ENCODE measurements at regions not wholly inside any gene's neighbourhood (a gene's known extent, or its start where the extent isn't known, plus 50 kb on each side); places are given as distances from the start of the nearest gene placed in this dataset.

DNA sequence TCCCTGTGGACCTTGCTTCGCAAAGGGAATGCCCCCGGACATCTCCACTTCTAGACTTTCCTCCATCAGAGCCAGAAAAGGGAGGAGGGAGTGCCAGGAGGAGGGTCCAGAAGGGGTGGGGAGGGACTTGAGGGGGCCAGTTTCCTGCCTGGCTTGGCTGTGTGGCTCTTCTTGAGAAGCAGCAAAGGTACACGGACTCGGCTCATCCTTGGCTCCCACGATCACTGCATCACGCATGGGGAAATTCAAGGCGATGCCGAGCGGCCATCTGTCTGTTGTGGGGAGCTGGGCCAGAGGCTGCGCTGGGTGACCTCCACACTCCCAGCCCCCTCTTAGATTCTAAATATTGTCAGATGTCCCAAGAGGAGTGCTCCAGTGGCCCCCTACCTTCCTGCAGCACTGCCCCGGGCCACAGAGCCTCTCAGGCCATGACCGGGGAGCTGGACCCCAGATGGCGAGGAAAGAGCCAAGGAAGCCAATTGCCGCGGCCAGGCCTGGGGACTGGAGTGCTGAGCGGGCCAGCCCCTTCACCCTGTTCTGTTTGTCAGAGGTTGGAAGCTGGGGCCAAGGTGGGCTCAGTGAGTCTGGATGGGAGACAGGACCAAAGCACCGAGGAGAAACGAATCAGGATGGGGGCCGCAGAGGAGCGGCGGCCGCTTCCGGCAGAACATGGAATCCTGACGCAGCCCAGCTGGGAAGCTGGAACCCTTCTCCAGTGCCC, 104.5 kb downstream of the RBFOX3 start:
- ATAC-seq: no peak
- no peaks in the 10 kb centered on the region for H3K9me3 Mint-ChIP-seq
- no peak overlapping the region for H3K4me3 Mint-ChIP-seq
- no peaks in the 10 kb centered on the region for H3K4me1 Mint-ChIP-seq
- no peak overlapping the region for H3K27ac Mint-ChIP-seq
- peaks cover 12% of the 10 kb centered on the region for H3K27me3 Mint-ChIP-seq
- no peaks in the 10 kb centered on the region for H3K36me3 Mint-ChIP-seq (ENCODE audit: low read depth)
- no peak for DNase-seq

DNA sequence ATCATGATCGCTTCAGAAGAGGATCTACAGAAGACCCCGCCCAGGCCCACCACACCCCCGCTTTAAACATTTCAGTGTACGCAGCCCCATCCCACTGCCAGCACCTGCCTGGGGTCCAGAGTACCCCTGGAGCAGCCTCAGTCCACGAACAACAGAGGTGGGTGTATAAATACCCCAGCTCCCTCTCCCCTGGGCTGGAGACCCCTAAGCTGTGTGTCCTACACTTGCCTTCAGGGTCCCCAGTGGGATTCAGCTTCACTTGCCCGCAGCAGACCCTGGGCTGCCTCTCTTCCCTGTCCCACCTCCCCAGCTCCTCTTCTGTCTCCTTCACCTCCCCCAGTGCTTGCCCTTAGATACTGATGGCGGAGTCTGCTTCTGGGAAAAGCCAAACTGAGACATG, 105.7 kb downstream of the RBFOX3 start:
- Mint-ChIP-seq H3K27ac (no peak overlapping the region), H3K27me3 (peaks cover 12% of the 10 kb centered on the region), H3K4me1 (no peaks in the 10 kb centered on the region), H3K36me3 (ENCODE audit: low read depth) (no peaks in the 10 kb centered on the region), H3K4me3 (no peak overlapping the region), H3K9me3 (no peaks in the 10 kb centered on the region)
- ATAC-seq (no peak), DNase-seq (no peak)

DNA sequence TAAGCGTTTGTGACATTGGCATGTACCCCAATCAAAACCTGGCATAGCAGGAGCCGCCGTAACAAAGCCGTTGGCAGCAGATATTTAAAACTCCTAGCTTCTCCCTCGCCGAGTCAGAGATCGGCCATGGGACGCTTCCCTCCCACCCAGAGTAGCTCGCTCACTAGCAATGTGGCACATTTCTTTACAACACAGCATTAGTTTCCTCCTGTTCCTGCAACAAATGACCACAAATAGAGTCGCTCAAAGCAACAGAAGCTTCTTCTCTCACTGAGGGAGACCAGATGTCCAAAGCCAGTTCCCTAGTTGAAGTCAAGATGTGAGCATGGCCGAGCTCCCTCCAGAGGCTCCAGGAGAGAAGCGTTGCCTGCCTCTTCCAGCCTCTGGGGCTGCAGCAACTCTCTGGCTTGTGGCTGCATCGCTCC, 106.7 kb downstream of the RBFOX3 start:
- Mint-ChIP-seq H3K27me3 (peaks cover 12% of the 10 kb centered on the region), H3K27ac (no peak overlapping the region), H3K9me3 (peaks cover under 1% of the 10 kb centered on the region), H3K4me1 (no peaks in the 10 kb centered on the region), H3K36me3 (ENCODE audit: low read depth) (no peaks in the 10 kb centered on the region), H3K4me3 (no peak overlapping the region)
- DNase-seq (no peak), ATAC-seq (no peak)

DNA sequence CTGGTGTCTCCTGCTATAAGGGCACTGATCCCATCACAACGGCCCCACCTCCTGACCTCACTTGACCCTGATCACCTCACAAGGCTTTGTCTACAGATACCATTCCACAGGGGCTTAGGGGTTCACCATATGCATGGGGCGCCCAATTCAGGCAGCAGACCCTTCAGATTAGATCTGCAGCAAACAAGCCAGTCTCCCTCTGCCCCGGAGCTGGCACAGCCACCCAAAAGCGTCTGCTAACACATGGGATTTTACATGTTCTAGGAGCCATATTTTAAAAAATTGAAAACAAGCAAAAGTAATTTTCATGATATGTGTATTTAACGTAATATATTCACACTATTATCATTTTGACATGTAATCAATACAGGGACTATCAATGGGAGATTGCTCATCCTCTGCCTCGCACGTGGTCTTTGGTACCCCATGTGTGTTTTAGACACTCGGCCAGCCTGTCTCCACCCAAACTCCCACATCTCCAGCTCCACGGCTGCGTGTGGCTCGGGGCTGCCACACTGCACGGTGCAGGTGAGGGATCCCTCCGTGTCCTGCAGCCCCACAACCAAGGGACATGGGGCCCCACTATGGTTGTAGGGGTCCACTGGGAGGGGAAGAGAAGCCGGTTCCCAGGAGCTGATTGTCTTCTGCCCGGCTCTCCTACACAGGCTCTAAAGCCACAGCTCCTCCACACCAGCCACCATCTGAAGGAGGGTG, 107.6 kb downstream of the RBFOX3 start:
- H3K4me1 Mint-ChIP-seq: no peaks in the 10 kb centered on the region
- H3K4me3 Mint-ChIP-seq: no peak overlapping the region
- peaks cover 13% of the 10 kb centered on the region for H3K27me3 Mint-ChIP-seq
- DNase-seq (no peak), ATAC-seq (no peak)
- no peak overlapping the region for H3K27ac Mint-ChIP-seq
- H3K9me3 Mint-ChIP-seq: peaks cover 5% of the 10 kb centered on the region
- H3K36me3 Mint-ChIP-seq (ENCODE audit: low read depth): no peaks in the 10 kb centered on the region

DNA sequence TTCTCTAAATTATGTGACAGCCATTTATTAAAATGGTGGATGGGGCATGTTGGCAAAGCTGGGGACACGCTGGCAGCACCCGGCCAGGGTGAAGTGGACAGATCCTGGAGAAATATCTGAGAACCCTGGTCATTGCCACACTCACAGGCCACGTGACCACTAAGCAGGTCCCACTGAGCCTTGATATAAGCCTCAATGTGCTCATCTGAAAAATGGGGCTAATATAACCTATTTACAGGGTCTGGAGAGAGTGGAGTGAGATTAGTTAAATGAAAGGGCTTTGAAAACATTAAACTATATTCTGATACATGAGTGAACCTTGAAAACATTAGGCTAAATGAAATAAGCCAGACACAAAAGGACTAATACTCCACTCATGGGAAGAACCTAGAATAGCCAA, 108.9 kb downstream of the RBFOX3 start:
- H3K4me3 Mint-ChIP-seq: no peak overlapping the region
- DNase-seq: no peak
- no peaks in the 10 kb centered on the region for H3K4me1 Mint-ChIP-seq
- peaks cover 5% of the 10 kb centered on the region for H3K9me3 Mint-ChIP-seq
- no peak for ATAC-seq
- no peaks in the 10 kb centered on the region for H3K36me3 Mint-ChIP-seq (ENCODE audit: low read depth)
- peaks cover 13% of the 10 kb centered on the region for H3K27me3 Mint-ChIP-seq
- H3K27ac Mint-ChIP-seq: no peak overlapping the region

DNA sequence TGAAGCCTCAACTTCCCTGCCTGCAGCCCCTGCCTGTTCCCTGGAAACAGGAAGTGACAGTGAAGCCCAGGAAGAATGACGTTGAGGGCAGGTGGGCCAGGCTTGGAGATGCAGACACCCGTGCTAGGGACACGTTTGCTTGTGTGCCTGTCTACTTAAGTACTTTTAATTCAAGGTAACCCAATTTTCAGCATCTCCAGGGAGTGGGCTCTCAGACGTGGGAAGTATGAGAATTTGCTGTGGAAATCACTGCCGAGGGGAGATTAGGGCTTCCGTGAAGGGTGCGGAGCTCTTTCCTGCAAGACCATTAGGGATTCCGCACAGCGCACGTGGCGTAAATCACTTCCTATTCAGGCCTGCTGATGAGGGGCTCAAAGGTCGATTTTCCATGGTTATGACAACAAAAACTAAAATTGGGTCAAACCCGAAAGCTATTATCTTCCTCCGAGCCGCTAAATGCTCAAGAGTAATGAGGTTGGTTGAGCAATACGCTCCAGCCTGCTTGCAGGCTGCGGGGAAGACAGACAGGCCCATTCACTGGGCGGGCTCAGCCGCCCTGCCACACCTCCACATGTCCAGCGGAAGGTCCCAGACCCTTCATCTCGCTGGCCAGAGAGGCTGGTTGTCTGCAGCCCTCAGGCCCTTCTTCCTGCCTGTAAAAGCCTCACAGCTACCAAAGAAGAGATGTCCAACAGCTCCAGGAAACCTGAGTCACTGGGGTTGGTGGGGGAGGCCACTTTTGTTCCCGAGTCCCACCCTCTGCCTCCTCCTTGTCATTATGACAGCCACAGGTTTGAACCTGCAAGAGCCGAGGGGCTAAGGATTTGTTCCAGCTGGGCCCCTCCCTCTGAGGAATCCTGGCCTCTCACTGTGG, 109.9 kb downstream of the RBFOX3 start:
- ATAC-seq (no peak), DNase-seq (no peak)
- no peaks in the 10 kb centered on the region for H3K4me1 Mint-ChIP-seq
- H3K27ac Mint-ChIP-seq: no peak overlapping the region
- peaks cover 13% of the 10 kb centered on the region for H3K27me3 Mint-ChIP-seq
- no peak overlapping the region for H3K4me3 Mint-ChIP-seq
- no peaks in the 10 kb centered on the region for H3K36me3 Mint-ChIP-seq (ENCODE audit: low read depth)
- H3K9me3 Mint-ChIP-seq: peaks cover 5% of the 10 kb centered on the region

DNA sequence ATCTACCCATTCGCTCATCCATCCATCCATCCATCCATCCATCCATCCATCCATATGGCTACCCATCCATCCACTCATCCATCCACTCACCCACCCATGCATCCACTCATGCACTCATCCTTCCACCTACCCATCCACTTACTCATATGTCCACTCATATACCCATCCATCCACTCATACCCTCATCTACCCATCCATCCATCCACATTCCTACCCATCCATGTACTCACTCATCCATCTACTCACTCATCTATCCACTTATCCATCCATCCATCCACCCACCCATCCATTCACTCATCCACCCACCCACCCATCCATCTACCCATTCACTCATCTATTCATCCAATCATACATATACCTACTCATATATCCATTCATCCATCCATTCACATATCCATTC, 112.0 kb downstream of the RBFOX3 start:
- peaks cover 8% of the 10 kb centered on the region for H3K27me3 Mint-ChIP-seq
- DNase-seq (no peak), ATAC-seq (no peak)
- no peak overlapping the region for H3K4me3 Mint-ChIP-seq
- H3K36me3 Mint-ChIP-seq (ENCODE audit: low read depth): no peaks in the 10 kb centered on the region
- H3K9me3 Mint-ChIP-seq: peaks cover 5% of the 10 kb centered on the region
- H3K27ac Mint-ChIP-seq: no peak overlapping the region
- no peaks in the 10 kb centered on the region for H3K4me1 Mint-ChIP-seq

DNA sequence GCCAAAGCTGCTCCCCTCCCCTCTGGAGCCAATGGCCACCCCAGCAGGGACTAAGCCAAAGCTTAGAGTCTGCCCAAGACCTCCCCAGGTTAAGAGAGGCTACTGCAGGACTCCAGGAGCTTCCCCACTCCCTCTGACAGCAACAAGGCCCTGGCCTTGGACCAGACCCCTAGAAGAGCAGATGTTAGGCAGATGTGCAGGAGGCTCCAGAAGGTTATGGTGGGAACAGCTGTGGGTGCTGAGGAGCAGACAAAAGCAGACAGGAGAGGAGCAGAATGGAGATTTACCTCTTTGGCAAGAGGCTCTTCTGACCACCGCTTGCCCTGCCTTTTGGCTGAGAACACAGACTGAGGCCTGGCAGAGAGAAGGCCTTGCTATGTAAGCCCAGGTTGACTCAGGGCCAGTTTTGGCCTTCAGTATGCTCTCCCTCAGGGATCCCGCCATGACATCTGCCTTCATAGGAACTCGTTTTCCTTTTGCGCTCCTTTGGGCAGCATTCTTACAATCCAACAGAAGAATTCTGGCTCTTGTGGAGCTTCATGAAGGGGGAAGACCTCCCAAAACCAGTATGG, 113.0 kb downstream of the RBFOX3 start:
- H3K36me3 Mint-ChIP-seq (ENCODE audit: low read depth): no peaks in the 10 kb centered on the region
- DNase-seq (no peak), ATAC-seq (no peak)
- H3K4me1 Mint-ChIP-seq: no peaks in the 10 kb centered on the region
- no peak overlapping the region for H3K27ac Mint-ChIP-seq
- H3K4me3 Mint-ChIP-seq: no peak overlapping the region
- peaks cover 12% of the 10 kb centered on the region for H3K27me3 Mint-ChIP-seq
- H3K9me3 Mint-ChIP-seq: peaks cover 9% of the 10 kb centered on the region

DNA sequence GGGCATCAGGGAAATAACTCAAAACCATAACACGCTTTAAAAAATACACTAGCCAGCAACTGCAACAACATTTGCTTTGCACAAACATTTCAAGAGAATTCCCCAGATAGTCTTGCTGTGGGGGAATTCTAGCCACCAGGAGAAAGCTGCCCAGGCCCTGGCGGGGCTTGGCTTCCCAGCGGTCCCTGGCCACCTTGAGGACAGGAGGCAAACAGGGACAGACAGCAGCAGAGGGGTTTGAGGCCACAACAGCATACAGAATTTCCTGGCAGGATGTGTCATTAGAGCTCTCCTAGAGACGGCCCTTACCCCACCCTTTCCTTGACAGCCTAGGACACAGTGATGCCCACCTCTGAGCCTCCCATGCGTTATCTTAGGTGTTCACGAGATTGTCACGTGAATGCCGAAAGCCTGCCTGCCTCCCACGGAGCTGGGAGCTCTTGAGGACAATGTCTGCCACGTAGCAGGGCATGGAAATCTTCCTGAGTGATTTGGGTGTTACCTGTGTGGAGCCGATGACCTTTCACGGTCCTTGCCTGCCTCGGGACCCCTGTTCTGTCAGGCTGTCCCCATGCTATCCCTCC, 114.3 kb downstream of the RBFOX3 start:
- Mint-ChIP-seq H3K27ac (no peak overlapping the region), H3K27me3 (peaks cover 9% of the 10 kb centered on the region), H3K36me3 (ENCODE audit: low read depth) (no peaks in the 10 kb centered on the region), H3K4me3 (no peak overlapping the region), H3K4me1 (no peaks in the 10 kb centered on the region), H3K9me3 (peaks cover 13% of the 10 kb centered on the region)
- ATAC-seq (no peak), DNase-seq (no peak)

DNA sequence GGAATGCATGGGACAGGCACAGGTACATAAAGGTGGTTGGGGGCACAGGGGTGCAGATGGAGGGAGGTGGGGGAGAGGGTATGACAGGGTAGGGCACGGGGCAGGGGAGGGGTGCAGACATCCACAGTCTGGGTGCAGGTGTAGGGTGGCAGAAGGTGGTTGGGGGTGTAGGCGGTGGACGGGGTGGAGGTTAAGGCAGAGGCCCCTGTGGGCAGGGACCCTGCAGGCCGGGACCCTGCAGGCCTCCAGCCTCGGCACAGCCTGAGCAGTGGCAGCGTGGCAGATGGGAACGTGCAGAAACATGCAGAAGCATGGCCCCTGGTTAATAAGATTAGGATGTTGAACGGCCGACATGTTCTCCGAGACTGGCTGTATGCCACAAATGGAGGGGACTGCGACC, 115.2 kb downstream of the RBFOX3 start:
- Mint-ChIP-seq H3K36me3 (ENCODE audit: low read depth) (no peaks in the 10 kb centered on the region), H3K4me1 (no peaks in the 10 kb centered on the region), H3K9me3 (peaks cover 13% of the 10 kb centered on the region), H3K27me3 (peaks cover 13% of the 10 kb centered on the region), H3K4me3 (no peak overlapping the region), H3K27ac (no peak overlapping the region)
- ATAC-seq: no peak
- no peak for DNase-seq

DNA sequence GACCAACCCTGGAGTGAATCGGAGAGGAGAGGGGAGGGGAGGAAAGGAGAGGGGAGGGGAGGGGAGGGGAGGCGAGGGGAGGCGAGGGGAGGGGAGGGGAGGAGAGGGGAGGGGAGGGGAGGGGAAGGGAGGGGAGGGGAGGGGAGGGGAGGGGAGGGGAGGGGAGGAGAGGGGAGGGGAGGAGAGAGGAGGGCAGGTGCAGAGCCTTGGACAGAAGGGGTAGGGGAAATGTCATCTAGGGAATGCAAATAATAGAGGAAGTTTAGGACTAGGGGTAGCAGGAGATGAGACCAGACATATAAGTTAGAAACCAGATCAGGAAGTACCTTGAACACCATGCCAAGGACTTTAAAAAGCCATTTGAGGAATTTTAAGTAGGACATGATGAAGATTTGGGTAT, 119.8 kb downstream of the RBFOX3 start:
- H3K27ac Mint-ChIP-seq: no peak overlapping the region
- DNase-seq (no peak), ATAC-seq (no peak)
- H3K4me3 Mint-ChIP-seq: no peak overlapping the region
- H3K27me3 Mint-ChIP-seq: peaks cover 19% of the 10 kb centered on the region
- no peaks in the 10 kb centered on the region for H3K36me3 Mint-ChIP-seq (ENCODE audit: low read depth)
- H3K4me1 Mint-ChIP-seq: no peaks in the 10 kb centered on the region
- peaks cover 8% of the 10 kb centered on the region for H3K9me3 Mint-ChIP-seq

DNA sequence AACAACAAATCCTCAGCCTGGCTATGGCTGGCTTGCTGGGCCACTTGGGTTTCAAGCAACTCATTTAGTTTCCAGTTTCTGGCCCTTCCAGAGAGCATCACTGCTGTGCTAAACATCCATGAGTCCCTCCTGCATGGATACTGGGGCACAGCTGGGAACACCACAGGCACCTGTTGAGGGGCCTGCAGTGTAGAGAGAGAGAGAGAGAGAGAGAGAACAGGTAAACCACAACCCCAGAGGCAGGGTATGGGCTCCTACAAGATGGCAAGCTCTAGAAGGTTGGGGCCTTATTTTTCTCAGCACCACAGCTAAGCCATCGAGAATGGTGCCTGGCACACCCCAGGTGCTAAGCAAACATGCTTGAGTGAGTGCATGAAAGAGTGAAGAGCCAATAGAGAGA, 120.3 kb downstream of the RBFOX3 start:
- no peak for ATAC-seq
- Mint-ChIP-seq H3K27ac (no peak overlapping the region), H3K27me3 (peaks cover 22% of the 10 kb centered on the region), H3K4me3 (no peak overlapping the region), H3K36me3 (ENCODE audit: low read depth) (no peaks in the 10 kb centered on the region), H3K9me3 (peaks cover 8% of the 10 kb centered on the region), H3K4me1 (no peaks in the 10 kb centered on the region)
- DNase-seq: no peak

DNA sequence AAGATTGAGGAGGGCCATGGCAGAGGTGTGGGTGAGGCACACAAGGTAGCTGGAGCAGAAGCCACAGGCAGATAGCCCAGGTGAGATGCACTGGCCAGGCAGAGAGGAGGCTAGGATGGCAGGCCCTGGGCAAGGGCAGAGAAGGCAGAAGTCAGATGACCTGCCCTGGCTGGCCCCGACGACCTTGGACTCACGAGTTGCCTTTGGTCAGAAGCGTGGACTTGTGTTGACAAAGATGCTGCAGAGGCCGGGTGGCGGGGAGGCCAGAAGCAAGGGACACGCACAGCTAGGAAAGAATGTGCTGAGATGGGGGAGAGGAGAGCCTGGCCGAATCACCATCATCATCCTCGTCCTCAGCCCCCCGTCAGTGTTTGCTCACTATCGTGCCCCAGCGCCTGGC, 123.7 kb downstream of the RBFOX3 start:
- Mint-ChIP-seq H3K4me3 (no peak overlapping the region), H3K27ac (no peak overlapping the region), H3K36me3 (ENCODE audit: low read depth) (no peaks in the 10 kb centered on the region)

DNA sequence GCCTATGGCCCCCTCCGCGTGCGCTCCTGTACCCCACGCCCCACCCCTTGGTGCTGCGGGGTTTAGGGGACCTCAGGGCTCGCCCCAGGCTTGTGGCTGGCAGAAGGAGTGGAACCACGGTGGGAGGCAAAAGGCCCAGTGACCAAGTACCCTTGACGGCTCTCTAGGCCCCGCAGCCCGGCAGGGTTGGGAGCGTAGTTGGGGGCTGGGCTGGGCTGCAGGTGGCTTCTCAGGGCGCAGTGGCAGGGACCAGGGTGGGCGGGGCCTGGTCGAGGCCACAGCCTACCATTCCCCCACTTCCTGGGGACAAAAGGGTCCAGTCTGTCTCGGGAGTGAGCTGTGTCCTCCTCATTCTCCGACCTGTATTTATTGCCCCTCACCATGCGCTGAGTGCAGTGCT, 124.9 kb downstream of the RBFOX3 start:
- Mint-ChIP-seq H3K27ac (no peak overlapping the region), H3K36me3 (ENCODE audit: low read depth) (no peaks in the 10 kb centered on the region), H3K4me1 (no peaks in the 10 kb centered on the region), H3K27me3 (peaks cover 34% of the 10 kb centered on the region), H3K9me3 (no peaks in the 10 kb centered on the region), H3K4me3 (no peak overlapping the region)
- DNase-seq (no peak), ATAC-seq (no peak)

More for the DNA sequence above, 123.7 kb downstream of the RBFOX3 start:
- H3K27me3 Mint-ChIP-seq: peaks cover 38% of the 10 kb centered on the region
- no peak for DNase-seq
- ATAC-seq: no peak
- no peaks in the 10 kb centered on the region for H3K4me1 Mint-ChIP-seq
- no peaks in the 10 kb centered on the region for H3K9me3 Mint-ChIP-seq

Measured in activated naive CD8-positive, alpha-beta T cell treated with anti-CD3 and anti-CD28 coated beads, Interleukin-2, amount 50 U/mL, for 24 hours (primary cell).